HepG2 (cell line): ENCODE measurements at regions not wholly inside any gene's neighbourhood (a gene's known extent, or its start where the extent isn't known, plus 50 kb on each side); places are given as distances from the start of the nearest gene placed in this dataset.

Source experiments
- ATAC-seq: fragments of 200-7000 bp; cut with Tn5 transposase; 3 replicates; pipeline ENCODE4 v1.9.1; 2020; ENCODE audit warnings: mild to moderate bottlenecking, moderate library complexity
- BruUV-seq: library from RNA; stranded (reverse); fragments of 400-500 nt; replicated peaks from 2 replicates; lab custom pipeline; 2021; lab: Mats Ljungman, UMichigan
- CTCF ChIA-PET: fragments of 300-600 bp; formaldehyde crosslinking; extraction: SDS; loops from one replicate; lab custom pipeline; 2021; ENCODE audit warnings: low total read pairs, inconsistent platforms, low intra/inter-chr PET ratio; lab: Yijun Ruan, JAX
- POLR2A ChIA-PET: fragments of 350-600 bp; sonication (Branson Sonifier 250); formaldehyde crosslinking; loops from one replicate; lab custom pipeline; 2020; ENCODE audit warnings: antibody characterized with exemption, inconsistent platforms; lab: Yijun Ruan, JAX
- DNase-seq: peaks from one replicate; pipeline ENCODE4 v3.0.0-alpha.2; 2015; ENCODE audit warnings: low spot score
- FAIRE-seq: peaks from 3 replicates; lab custom pipeline; 2011; peaks lifted over from hg19 to GRCh38; lab: Jason Lieb, UNC
- H2AFZ ChIP-seq: one replicate; pipeline ENCODE4 v1.6.1; 2011; ENCODE audit warnings: low read length, inconsistent platforms
- H3K27ac ChIP-seq: fragments of 300-600 bp; 3 replicates; pipeline ENCODE4 v1.8.0; 2011; ENCODE audit warnings: mixed run types, mild to moderate bottlenecking, mixed read lengths, low read length, inconsistent platforms; ENCODE audit not compliant: insufficient read depth; ENCODE audit errors: extremely low read length
- H3K27me3 ChIP-seq, 2 experiments: fragments of 200-600 bp in 1 of 2; 2 replicates in 1 of 2; 3 replicates in 1 of 2; pipeline versions ENCODE4 v1.6.0 to v1.8.0; 2011; ENCODE audit warnings: low read length in 2 of 2, mild to moderate bottlenecking in 2 of 2, moderate library complexity in 2 of 2, inconsistent platforms in 1 of 2; ENCODE audit not compliant: insufficient read depth in 2 of 2, control insufficient read depth in 1 of 2
- H3K36me3 ChIP-seq, 2 experiments: fragments of 200-600 bp in 1 of 2; replicated peaks in 1 of 2; 2 replicates in 1 of 2; 3 replicates in 1 of 2; pipeline versions ENCODE4 v1.5.1 to v1.8.0; 2011; ENCODE audit warnings: low read length in 2 of 2, inconsistent platforms in 1 of 2; ENCODE audit not compliant: insufficient read depth in 2 of 2, control insufficient read depth in 1 of 2
- H3K4me1 ChIP-seq: 2 replicates; pipeline ENCODE4 v1.5.1; 2012; ENCODE audit warnings: low read length, inconsistent platforms; ENCODE audit not compliant: insufficient read depth
- H3K4me2 ChIP-seq: 2 replicates; pipeline ENCODE4 v1.6.0; 2011; ENCODE audit warnings: low read depth, low read length, inconsistent platforms
- H3K4me3 ChIP-seq, 3 experiments: fragments of 200-600 bp in 1 of 3; sonication (generic), shearing (Covaris generic) in 1 of 3; replicated peaks in 1 of 3; 2 replicates each; pipeline ENCODE4 v1.5.1; 2011 to 2016; ENCODE audit warnings: low read length in 3 of 3, inconsistent platforms in 2 of 3, low read depth in 2 of 3, mild to moderate bottlenecking in 2 of 3, control low read depth in 1 of 3, mixed read lengths in 1 of 3; ENCODE audit not compliant: insufficient read depth in 1 of 3
- H3K79me2 ChIP-seq: one replicate; pipeline ENCODE4 v1.6.1; 2011; ENCODE audit warnings: low read length, inconsistent platforms; ENCODE audit not compliant: insufficient read depth
- H3K9ac ChIP-seq: 2 replicates; pipeline ENCODE4 v1.6.0; 2011; ENCODE audit warnings: mild to moderate bottlenecking, low read depth, low read length, inconsistent platforms; ENCODE audit not compliant: insufficient read depth
- H3K9me3 ChIP-seq: 2 replicates; pipeline ENCODE4 v1.5.1; 2012; ENCODE audit warnings: mild to moderate bottlenecking, low read length
- H4K20me1 ChIP-seq: 2 replicates; pipeline ENCODE4 v1.6.0; 2011; ENCODE audit warnings: inconsistent platforms, mild to moderate bottlenecking, low read length, moderate library complexity; ENCODE audit not compliant: insufficient read depth
- CAMTA2 ChIP-seq: sonication (generic); formaldehyde crosslinking; IDR thresholded peaks from 2 replicates; pipeline ENCODE4 v1.4.0; 2020; ENCODE audit warnings: mild to moderate bottlenecking, missing genetic modification reagents, borderline replicate concordance
- ELF1 ChIP-seq: sonication (generic); formaldehyde crosslinking; IDR thresholded peaks from 2 replicates; pipeline ENCODE4 v1.4.0; 2020; ENCODE audit warnings: missing genetic modification reagents
- GTF3A ChIP-seq: sonication (generic); formaldehyde crosslinking; conservative IDR thresholded peaks from 2 replicates; pipeline ENCODE4 v1.4.0; 2020; ENCODE audit warnings: mild to moderate bottlenecking, missing genetic modification reagents
- HNRNPLL ChIP-seq: fragments of 200-400 bp; formaldehyde crosslinking; IDR thresholded peaks from 2 replicates; pipeline ENCODE4 v1.6.1; 2017; ENCODE audit warnings: mild to moderate bottlenecking, low read depth, low read length; ENCODE audit not compliant: poor library complexity, severe bottlenecking
- MTA3 ChIP-seq: sonication (generic); formaldehyde crosslinking; IDR thresholded peaks from 2 replicates; pipeline ENCODE4 v1.4.0; 2020; ENCODE audit warnings: missing genetic modification reagents
- RBM39 ChIP-seq: fragments of 200-400 bp; formaldehyde crosslinking; IDR thresholded peaks from one replicate; pipeline ENCODE4 v1.6.1; 2018; ENCODE audit warnings: antibody characterized with exemption, mild to moderate bottlenecking, low read depth, low read length; ENCODE audit not compliant: poor library complexity, severe bottlenecking
- SMAD9 ChIP-seq: sonication (generic); formaldehyde crosslinking; IDR thresholded peaks from 2 replicates; pipeline ENCODE4 v1.5.1; 2020; ENCODE audit warnings: mild to moderate bottlenecking, missing genetic modification reagents
- TBP ChIP-seq: sonication (generic); formaldehyde crosslinking; IDR thresholded peaks from 2 replicates; pipeline ENCODE4 v1.5.0; 2020; ENCODE audit warnings: missing genetic modification reagents
- ZFP36L2 ChIP-seq: sonication (generic); formaldehyde crosslinking; IDR thresholded peaks from 2 replicates; pipeline ENCODE4 v1.4.0; 2020; ENCODE audit warnings: missing genetic modification reagents
- ZNF335 ChIP-seq: sonication (generic); formaldehyde crosslinking; IDR thresholded peaks from 2 replicates; pipeline ENCODE4 v1.4.0; 2020; ENCODE audit warnings: missing genetic modification reagents
- ZNF549 ChIP-seq: sonication (generic); formaldehyde crosslinking; IDR thresholded peaks from 2 replicates; pipeline ENCODE4 v1.5.0; 2020; ENCODE audit warnings: missing genetic modification reagents
- ZNF607 ChIP-seq: sonication (generic); formaldehyde crosslinking; IDR thresholded peaks from 2 replicates; pipeline ENCODE4 v1.5.1; 2020; ENCODE audit warnings: missing genetic modification reagents, mild to moderate bottlenecking, borderline replicate concordance
- ZNF652 ChIP-seq: IDR thresholded peaks from 2 replicates; pipeline ENCODE4 v1.6.1; 2016; ENCODE audit warnings: low read depth, borderline replicate concordance
- WGBS: methylation state at CpG from one replicate; pipeline ENCODE4 v1.1.6; 2017; ENCODE audit warnings: low lambda C conversion rate; 5-methylcytosine and 5-hydroxymethylcytosine counted together
- in situ Hi-C: cut with HindIII; loops from 2 replicates; pipeline ENCODE4 v1.10.0; 2017; ENCODE audit warnings: low pct_unique_long_range_greater_than_20kb; ENCODE audit not compliant: extremely low pct_ligation_motif_present
- intact Hi-C: fragments of 100-400 bp; cut with micrococcal nuclease; formaldehyde crosslinking; loops from one replicate; pipeline ENCODE4 v1.10.0; 2022; ENCODE audit not compliant: unreplicated experiment
- TF ChIP-seq, protein P1 (sequence below): sonication (generic); formaldehyde crosslinking; IDR thresholded peaks from 2 replicates; pipeline ENCODE4 v1.5.1; 2020; ENCODE audit warnings: mild to moderate bottlenecking, missing genetic modification reagents
- TF ChIP-seq, protein P2 (sequence below): sonication (generic); formaldehyde crosslinking; IDR thresholded peaks from 2 replicates; pipeline ENCODE4 v1.8.1; 2023; ENCODE audit warnings: mild to moderate bottlenecking, missing genetic modification reagents
- TF ChIP-seq, protein P3 (sequence below): sonication (generic); formaldehyde crosslinking; IDR thresholded peaks from 2 replicates; pipeline ENCODE4 v1.5.0; 2020; ENCODE audit warnings: mild to moderate bottlenecking, low read depth, missing genetic modification reagents, borderline replicate concordance

DNA sequence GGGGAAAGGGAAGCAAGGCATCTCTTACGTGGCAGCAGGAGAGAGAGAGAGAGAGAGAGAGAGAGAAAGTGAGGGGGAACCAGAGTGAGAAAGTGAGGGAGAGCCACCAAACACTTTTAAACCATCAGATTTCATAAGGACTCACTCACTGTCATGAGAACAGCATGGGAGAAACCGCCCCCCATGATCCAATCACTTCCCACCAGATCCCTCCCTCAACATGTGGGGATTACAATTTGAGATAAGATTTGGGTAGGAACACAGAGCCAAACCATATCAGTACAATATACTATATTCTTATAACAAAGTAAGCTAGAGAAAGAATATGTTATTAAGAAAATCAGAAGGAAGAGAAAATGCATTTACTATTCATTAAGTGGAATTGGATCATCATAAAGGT lies 53.7 kb upstream of the PLXNC1 start:
- BruUV-seq: no TSS peak
- H2AFZ ChIP-seq: no peak overlapping the region
- no peak for DNase-seq
- ChIA-PET POLR2A (no interaction called here), CTCF (no interaction called here)
- H3K4me1 ChIP-seq: peaks cover 12% of the 10 kb centered on the region
- 48% methylated on average over 2 of the region's 2 CpGs for WGBS
- no peak overlapping the region for H3K9ac ChIP-seq
- ATAC-seq: no peak
- no peak for FAIRE-seq
- no peaks in the 10 kb centered on the region; a peak in 1 of 5 replicates for H3K27me3 ChIP-seq
- no peaks in the 10 kb centered on the region for H4K20me1 ChIP-seq
- no peaks in the 10 kb centered on the region for H3K36me3 ChIP-seq
- no peak overlapping the region for H3K4me2 ChIP-seq
- no peak overlapping the region for H3K4me3 ChIP-seq
- H3K79me2 ChIP-seq: no peaks in the 10 kb centered on the region
- H3K9me3 ChIP-seq: no peaks in the 10 kb centered on the region
- intact Hi-C loops: loop anchor here (5.0 kb wide), 1 partner anchor 337 kb away; no protein-coding TSS in a partner anchor
- TF ChIP-seq ZNF652 (CRISPR knock-in tag) (no peak), ZFP36L2 (no peak), ZNF607 (no peak), ZNF335 (CRISPR knock-in tag) (no peak), CAMTA2 (CRISPR knock-in tag) (no peak), RBM39 (no peak), MTA3 (CRISPR knock-in tag) (no peak), TBP (CRISPR knock-in tag) (no peak), GTF3A (CRISPR knock-in tag) (no peak), ELF1 (CRISPR knock-in tag) (no peak), SMAD9 (CRISPR knock-in tag) (no peak), HNRNPLL (no peak), ZNF549 (CRISPR knock-in tag) (no peak)
- TF ChIP-seq, protein P1, sequence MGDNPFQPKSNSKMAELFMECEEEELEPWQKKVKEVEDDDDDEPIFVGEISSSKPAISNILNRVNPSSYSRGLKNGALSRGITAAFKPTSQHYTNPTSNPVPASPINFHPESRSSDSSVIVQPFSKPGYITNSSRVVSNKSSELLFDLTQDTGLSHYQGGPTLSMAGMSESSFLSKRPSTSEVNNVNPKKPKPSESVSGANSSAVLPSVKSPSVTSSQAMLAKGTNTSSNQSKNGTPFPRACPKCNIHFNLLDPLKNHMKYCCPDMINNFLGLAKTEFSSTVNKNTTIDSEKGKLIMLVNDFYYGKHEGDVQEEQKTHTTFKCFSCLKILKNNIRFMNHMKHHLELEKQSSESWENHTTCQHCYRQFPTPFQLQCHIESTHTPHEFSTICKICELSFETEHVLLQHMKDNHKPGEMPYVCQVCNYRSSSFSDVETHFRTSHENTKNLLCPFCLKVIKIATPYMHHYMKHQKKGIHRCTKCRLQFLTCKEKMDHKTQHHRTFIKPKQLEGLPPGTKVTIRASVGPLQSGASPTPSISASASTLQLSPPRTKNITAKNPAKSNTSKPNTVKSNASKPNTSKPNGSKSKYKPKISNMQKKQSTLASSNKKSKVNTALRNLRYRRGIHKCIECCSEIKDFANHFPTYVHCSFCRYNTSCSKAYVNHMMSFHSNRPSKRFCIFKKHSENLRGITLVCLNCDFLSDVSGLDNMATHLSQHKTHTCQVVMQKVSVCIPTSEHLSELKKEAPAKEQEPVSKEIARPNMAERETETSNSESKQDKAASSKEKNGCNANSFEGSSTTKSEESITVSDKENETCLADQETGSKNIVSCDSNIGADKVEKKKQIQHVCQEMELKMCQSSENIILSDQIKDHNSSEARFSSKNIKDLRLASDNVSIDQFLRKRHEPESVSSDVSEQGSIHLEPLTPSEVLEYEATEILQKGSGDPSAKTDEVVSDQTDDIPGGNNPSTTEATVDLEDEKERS (CRISPR knock-in tag): no peak
- TF ChIP-seq, protein P2, sequence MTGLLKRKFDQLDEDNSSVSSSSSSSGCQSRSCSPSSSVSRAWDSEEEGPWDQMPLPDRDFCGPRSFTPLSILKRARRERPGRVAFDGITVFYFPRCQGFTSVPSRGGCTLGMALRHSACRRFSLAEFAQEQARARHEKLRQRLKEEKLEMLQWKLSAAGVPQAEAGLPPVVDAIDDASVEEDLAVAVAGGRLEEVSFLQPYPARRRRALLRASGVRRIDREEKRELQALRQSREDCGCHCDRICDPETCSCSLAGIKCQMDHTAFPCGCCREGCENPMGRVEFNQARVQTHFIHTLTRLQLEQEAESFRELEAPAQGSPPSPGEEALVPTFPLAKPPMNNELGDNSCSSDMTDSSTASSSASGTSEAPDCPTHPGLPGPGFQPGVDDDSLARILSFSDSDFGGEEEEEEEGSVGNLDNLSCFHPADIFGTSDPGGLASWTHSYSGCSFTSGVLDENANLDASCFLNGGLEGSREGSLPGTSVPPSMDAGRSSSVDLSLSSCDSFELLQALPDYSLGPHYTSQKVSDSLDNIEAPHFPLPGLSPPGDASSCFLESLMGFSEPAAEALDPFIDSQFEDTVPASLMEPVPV (CRISPR knock-in tag): no peak
- TF ChIP-seq, protein P3, sequence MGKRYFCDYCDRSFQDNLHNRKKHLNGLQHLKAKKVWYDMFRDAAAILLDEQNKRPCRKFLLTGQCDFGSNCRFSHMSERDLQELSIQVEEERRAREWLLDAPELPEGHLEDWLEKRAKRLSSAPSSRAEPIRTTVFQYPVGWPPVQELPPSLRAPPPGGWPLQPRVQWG: no peak
- in situ Hi-C loops: no loop called here
- no peak overlapping the region for H3K27ac ChIP-seq
